ENCODE measurements at regions not wholly inside any gene's neighbourhood (a gene's known extent, or its start where the extent isn't known, plus 50 kb on each side); places are given as distances from the start of the nearest gene placed in this dataset.
"Not testable (repeated sequence)": the region's sequence is repeated elsewhere in the genome, so short reads cannot be mapped to it uniquely, and the experiment has no call there.

- H3K4me3 Mint-ChIP-seq = no peak overlapping the region
- ATAC-seq (no peak), DNase-seq (no peak)
- H3K27me3 Mint-ChIP-seq = no peaks in the 10 kb centered on the region
- H3K4me1 Mint-ChIP-seq = no peaks in the 10 kb centered on the region
- H3K27ac Mint-ChIP-seq = no peak overlapping the region
- no peaks in the 10 kb centered on the region for H3K9me3 ChIP-seq (ENCODE audit: control insufficient read depth, low read length, poor library complexity, severe bottlenecking)
- no peaks in the 10 kb centered on the region for H3K36me3 Mint-ChIP-seq (ENCODE audit: low read depth)
Observed at GRCh38 chr4:164572877-164573279, 181.1 kb upstream of the SMIM31 start.

GRCh38 chr4:164575861-164576260 lies 178.1 kb upstream of the SMIM31 start:
- ATAC-seq = no peak
- DNase-seq = no peak
- no peaks in the 10 kb centered on the region for H3K4me1 Mint-ChIP-seq
- no peaks in the 10 kb centered on the region for H3K9me3 ChIP-seq (ENCODE audit: control insufficient read depth, low read length, poor library complexity, severe bottlenecking)
- H3K4me3 Mint-ChIP-seq = no peak overlapping the region
- H3K27me3 Mint-ChIP-seq = no peaks in the 10 kb centered on the region
- no peak overlapping the region for H3K27ac Mint-ChIP-seq
- no peaks in the 10 kb centered on the region for H3K36me3 Mint-ChIP-seq (ENCODE audit: low read depth)

- DNase-seq (no peak), ATAC-seq (no peak)
- H3K27ac Mint-ChIP-seq = no peak overlapping the region
- H3K9me3 ChIP-seq (ENCODE audit: control insufficient read depth, low read length, poor library complexity, severe bottlenecking) = no peaks in the 10 kb centered on the region
- H3K4me1 Mint-ChIP-seq = no peaks in the 10 kb centered on the region
- no peak overlapping the region for H3K4me3 Mint-ChIP-seq
- no peaks in the 10 kb centered on the region for H3K36me3 Mint-ChIP-seq (ENCODE audit: low read depth)
- H3K27me3 Mint-ChIP-seq = no peaks in the 10 kb centered on the region
Observed at GRCh38 chr4:164579270-164579942, 174.5 kb upstream of the SMIM31 start.

- Mint-ChIP-seq H3K4me3 (no peak overlapping the region), H3K4me1 (no peaks in the 10 kb centered on the region), H3K36me3 (ENCODE audit: low read depth) (no peaks in the 10 kb centered on the region), H3K27ac (no peak overlapping the region), H3K27me3 (peaks cover 4% of the 10 kb centered on the region)
- no peak for ATAC-seq
- no peaks in the 10 kb centered on the region for H3K9me3 ChIP-seq (ENCODE audit: control insufficient read depth, low read length, poor library complexity, severe bottlenecking)
- no peak for DNase-seq
Observed at GRCh38 chr4:164591666-164592065, 162.3 kb upstream of the SMIM31 start.

- H3K27me3 Mint-ChIP-seq = peaks cover 4% of the 10 kb centered on the region
Observed at GRCh38 chr4:164595751-164596150, 158.2 kb upstream of the SMIM31 start.

GRCh38 chr4:164596318-164596878 lies 157.5 kb upstream of the SMIM31 start:
- no peak overlapping the region for H3K27ac Mint-ChIP-seq
- H3K36me3 Mint-ChIP-seq (ENCODE audit: low read depth) = no peaks in the 10 kb centered on the region
- peaks cover 4% of the 10 kb centered on the region for H3K27me3 Mint-ChIP-seq
- no peaks in the 10 kb centered on the region for H3K9me3 ChIP-seq (ENCODE audit: control insufficient read depth, low read length, poor library complexity, severe bottlenecking)
- DNase-seq (no peak), ATAC-seq (no peak)
- H3K4me1 Mint-ChIP-seq = no peaks in the 10 kb centered on the region
- H3K4me3 Mint-ChIP-seq = no peak overlapping the region

More at GRCh38 chr4:164595751-164596150, 158.2 kb upstream of the SMIM31 start:
- Mint-ChIP-seq H3K27ac (no peak overlapping the region), H3K4me1 (no peaks in the 10 kb centered on the region), H3K4me3 (no peak overlapping the region), H3K36me3 (ENCODE audit: low read depth) (no peaks in the 10 kb centered on the region)
- no peaks in the 10 kb centered on the region for H3K9me3 ChIP-seq (ENCODE audit: control insufficient read depth, low read length, poor library complexity, severe bottlenecking)
- ATAC-seq = no peak
- DNase-seq = no peak

GRCh38 chr4:164596927-164597326 lies 157.0 kb upstream of the SMIM31 start:
- DNase-seq (no peak), ATAC-seq (no peak)
- Mint-ChIP-seq H3K4me3 (no peak overlapping the region), H3K4me1 (no peaks in the 10 kb centered on the region), H3K27me3 (peaks cover 4% of the 10 kb centered on the region), H3K27ac (no peak overlapping the region), H3K36me3 (ENCODE audit: low read depth) (no peaks in the 10 kb centered on the region)
- H3K9me3 ChIP-seq (ENCODE audit: control insufficient read depth, low read length, poor library complexity, severe bottlenecking) = no peaks in the 10 kb centered on the region

GRCh38 chr4:164601653-164602052 lies 152.3 kb upstream of the SMIM31 start:
- Mint-ChIP-seq H3K36me3 (ENCODE audit: low read depth) (no peaks in the 10 kb centered on the region), H3K4me1 (no peaks in the 10 kb centered on the region), H3K27me3 (no peaks in the 10 kb centered on the region), H3K4me3 (no peak overlapping the region), H3K27ac (no peak overlapping the region)
- no peak for DNase-seq
- no peaks in the 10 kb centered on the region for H3K9me3 ChIP-seq (ENCODE audit: control insufficient read depth, low read length, poor library complexity, severe bottlenecking)
- no peak for ATAC-seq

GRCh38 chr4:164605791-164606190 lies 148.1 kb upstream of the SMIM31 start:
- not testable (repeated sequence) for H3K4me3 Mint-ChIP-seq; H3K4me1 Mint-ChIP-seq; H3K36me3 Mint-ChIP-seq (ENCODE audit: low read depth); DNase-seq; H3K27ac Mint-ChIP-seq; ATAC-seq; H3K9me3 ChIP-seq (ENCODE audit: control insufficient read depth, low read length, poor library complexity, severe bottlenecking); H3K27me3 Mint-ChIP-seq

GRCh38 chr4:164606478-164606877 lies 147.5 kb upstream of the SMIM31 start:
- H3K27me3 Mint-ChIP-seq = no peaks in the 10 kb centered on the region
- ATAC-seq = no peak
- no peak for DNase-seq
- no peaks in the 10 kb centered on the region for H3K4me1 Mint-ChIP-seq
- no peaks in the 10 kb centered on the region for H3K36me3 Mint-ChIP-seq (ENCODE audit: low read depth)
- H3K4me3 Mint-ChIP-seq = no peak overlapping the region
- no peak overlapping the region for H3K27ac Mint-ChIP-seq
- no peaks in the 10 kb centered on the region for H3K9me3 ChIP-seq (ENCODE audit: control insufficient read depth, low read length, poor library complexity, severe bottlenecking)

- no peak overlapping the region for H3K27ac Mint-ChIP-seq
- peaks cover 1% of the 10 kb centered on the region for H3K27me3 Mint-ChIP-seq
- no peak for DNase-seq
- H3K9me3 ChIP-seq (ENCODE audit: control insufficient read depth, low read length, poor library complexity, severe bottlenecking) = no peaks in the 10 kb centered on the region
- no peaks in the 10 kb centered on the region for H3K4me1 Mint-ChIP-seq
- ATAC-seq = no peak
- H3K4me3 Mint-ChIP-seq = no peak overlapping the region
- no peaks in the 10 kb centered on the region for H3K36me3 Mint-ChIP-seq (ENCODE audit: low read depth)
Observed at GRCh38 chr4:164613256-164613655, 140.7 kb upstream of the SMIM31 start.

- ATAC-seq (no peak), DNase-seq (no peak)
- no peaks in the 10 kb centered on the region for H3K36me3 Mint-ChIP-seq (ENCODE audit: low read depth)
- H3K4me1 Mint-ChIP-seq = no peaks in the 10 kb centered on the region
- no peak overlapping the region for H3K27ac Mint-ChIP-seq
- peaks cover 5% of the 10 kb centered on the region for H3K27me3 Mint-ChIP-seq
- H3K4me3 Mint-ChIP-seq = no peak overlapping the region
- no peaks in the 10 kb centered on the region for H3K9me3 ChIP-seq (ENCODE audit: control insufficient read depth, low read length, poor library complexity, severe bottlenecking)
Observed at GRCh38 chr4:164613792-164614191, 140.1 kb upstream of the SMIM31 start.

- DNase-seq (no peak), ATAC-seq (no peak)
- peaks cover 5% of the 10 kb centered on the region for H3K27me3 Mint-ChIP-seq
- H3K4me1 Mint-ChIP-seq = no peaks in the 10 kb centered on the region
- no peak overlapping the region for H3K27ac Mint-ChIP-seq
- no peak overlapping the region for H3K4me3 Mint-ChIP-seq
- no peaks in the 10 kb centered on the region for H3K36me3 Mint-ChIP-seq (ENCODE audit: low read depth)
- H3K9me3 ChIP-seq (ENCODE audit: control insufficient read depth, low read length, poor library complexity, severe bottlenecking) = no peaks in the 10 kb centered on the region
Observed at GRCh38 chr4:164614329-164614728, 139.6 kb upstream of the SMIM31 start.

GRCh38 chr4:164614999-164615398 lies 138.9 kb upstream of the SMIM31 start:
- H3K9me3 ChIP-seq (ENCODE audit: control insufficient read depth, low read length, poor library complexity, severe bottlenecking) = no peaks in the 10 kb centered on the region
- Mint-ChIP-seq H3K36me3 (ENCODE audit: low read depth) (no peaks in the 10 kb centered on the region), H3K4me3 (no peak overlapping the region), H3K27me3 (peaks cover 5% of the 10 kb centered on the region), H3K4me1 (no peaks in the 10 kb centered on the region), H3K27ac (no peak overlapping the region)
- ATAC-seq = no peak
- DNase-seq = no peak

Measured in T-helper 17 cell (primary cell).